OCI-LY3 (cell line): ENCODE measurements at regions not wholly inside any gene's neighbourhood (a gene's known extent, or its start where the extent isn't known, plus 50 kb on each side); places are given as distances from the start of the nearest gene placed in this dataset.

ENCODE experiments used
- H2AFZ ChIP-seq: fragments of 200-600, 300-600 bp; shearing (Covaris generic); 2 replicates; pipeline ENCODE4 v1.6.0; 2014; ENCODE audit warnings: antibody characterized with exemption, low read depth, low read length
- H3K27ac ChIP-seq: fragments of 200-600, 300-600 bp; sonication (generic); 2 replicates; pipeline ENCODE4 v1.5.1; 2014; ENCODE audit warnings: mild to moderate bottlenecking, low read length, moderate library complexity, mixed read lengths
- H3K27me3 ChIP-seq: fragments of 200-600, 300-600 bp; sonication (generic); 2 replicates; pipeline ENCODE4 v1.6.1; 2014; ENCODE audit warnings: low read depth, low read length, mixed read lengths
- H3K36me3 ChIP-seq: fragments of 200-600, 300-600 bp; sonication (generic); replicated peaks from 2 replicates; pipeline ENCODE3; 2014; ENCODE audit warnings: low read depth, low read length, mixed read lengths
- H3K4me1 ChIP-seq: fragments of 300-600, 200-600 bp; sonication (generic); 2 replicates; pipeline ENCODE4 v1.6.1; 2014; ENCODE audit warnings: low read length, mixed read lengths
- H3K4me2 ChIP-seq: fragments of 200-600, 300-600 bp; sonication (generic); 2 replicates; pipeline ENCODE4 v1.6.1; 2014; ENCODE audit warnings: low read length, mixed read lengths
- H3K4me3 ChIP-seq: fragments of 300-600, 200-600 bp; sonication (generic); 2 replicates; pipeline ENCODE4 v1.5.1; 2014; ENCODE audit warnings: antibody characterized with exemption, mild to moderate bottlenecking, low read length, moderate library complexity
- H3K79me2 ChIP-seq: fragments of 300-600, 200-600 bp; shearing (Covaris generic); 2 replicates; pipeline ENCODE4 v1.6.1; 2014; ENCODE audit warnings: mild to moderate bottlenecking, low read length, mixed read lengths
- H3K9ac ChIP-seq: fragments of 300-600, 200-600 bp; shearing (Covaris generic); 2 replicates; pipeline ENCODE4 v1.6.0; 2014; ENCODE audit warnings: mild to moderate bottlenecking, low read length, moderate library complexity
- H3K9me3 ChIP-seq: fragments of 200-600, 300-600 bp; shearing (Covaris generic); 2 replicates; pipeline ENCODE4 v1.6.1; 2014; ENCODE audit warnings: low read length, mixed read lengths; ENCODE audit not compliant: insufficient read depth
- H4K20me1 ChIP-seq: fragments of 200-600, 300-600 bp; sonication (generic); 2 replicates; pipeline ENCODE4 v1.6.1; 2016; ENCODE audit warnings: low read length, mixed read lengths; ENCODE audit not compliant: insufficient read depth
- CTCF ChIP-seq: fragments of 200-600, 300-600 bp; sonication (generic); IDR thresholded peaks from 2 replicates; pipeline ENCODE4 v1.5.1; 2014; ENCODE audit warnings: antibody characterized with exemption, low read length, low read depth
- EZH2phosphoT487 ChIP-seq: fragments of 200-600 bp; shearing (Covaris generic); IDR thresholded peaks from 2 replicates; pipeline ENCODE4 v1.6.1; 2018; ENCODE audit warnings: antibody characterized with exemption, mixed run types, low read depth

GRCh38 chr2:7357993-7358392 lies 440.8 kb downstream of the RNF144A start:
- Histone ChIP-seq H3K9ac (no peak overlapping the region), H3K4me3 (no peak overlapping the region), H2AFZ (no peak overlapping the region), H3K4me2 (no peak overlapping the region), H3K79me2 (no peaks in the 10 kb centered on the region), H3K9me3 (no peaks in the 10 kb centered on the region), H3K27me3 (peaks cover 19% of the 10 kb centered on the region; the same call in 1 of the 2 replicates), H4K20me1 (no peaks in the 10 kb centered on the region), H3K27ac (no peak overlapping the region), H3K36me3 (no peaks in the 10 kb centered on the region), H3K4me1 (peaks cover 3% of the 10 kb centered on the region; the same call in 1 of the 2 replicates)
- TF ChIP-seq EZH2phosphoT487 (no peak), CTCF (no peak)

- Histone ChIP-seq H3K36me3 (no peaks in the 10 kb centered on the region), H3K79me2 (no peaks in the 10 kb centered on the region), H3K9me3 (no peaks in the 10 kb centered on the region), H3K4me1 (peaks cover 3% of the 10 kb centered on the region; the same call in 1 of the 2 replicates), H3K27me3 (0 out of 2 replicates have a peak, but pooled peaks cover 16% of the 10 kb centered on the region), H3K4me2 (0 out of 2 replicates have a peak overlapping the region, but pooled peaks have one; percentile 2), H3K9ac (no peak overlapping the region), H3K4me3 (no peak overlapping the region), H2AFZ (no peak overlapping the region), H4K20me1 (no peaks in the 10 kb centered on the region), H3K27ac (no peak overlapping the region)
- no peak for TF ChIP-seq EZH2phosphoT487
- no peak for TF ChIP-seq CTCF
Measured at GRCh38 chr2:7358865-7359447, 441.7 kb downstream of the RNF144A start.

GRCh38 chr2:7363906-7364305 lies 446.7 kb downstream of the RNF144A start:
- TF ChIP-seq EZH2phosphoT487 = no peak
- peak; percentile 52 for TF ChIP-seq CTCF
- H3K27me3 ChIP-seq = 0 out of 2 replicates have a peak, but pooled peaks cover 16% of the 10 kb centered on the region
- H3K27ac ChIP-seq = no peak overlapping the region
- no peaks in the 10 kb centered on the region for H3K79me2 ChIP-seq
- peaks cover 2% of the 10 kb centered on the region; the same call in 1 of the 2 replicates for H3K4me1 ChIP-seq
- H3K4me2 ChIP-seq = no peak overlapping the region
- no peaks in the 10 kb centered on the region for H3K36me3 ChIP-seq
- H3K4me3 ChIP-seq = no peak overlapping the region
- H2AFZ ChIP-seq = no peak overlapping the region
- H3K9me3 ChIP-seq = 0 out of 2 replicates have a peak, but pooled peaks cover 4% of the 10 kb centered on the region
- H3K9ac ChIP-seq = no peak overlapping the region
- H4K20me1 ChIP-seq = no peaks in the 10 kb centered on the region

GRCh38 chr2:7368211-7368610 lies 451.0 kb downstream of the RNF144A start:
- Histone ChIP-seq H3K4me3 (no peak overlapping the region), H3K4me2 (no peak overlapping the region), H3K79me2 (no peaks in the 10 kb centered on the region), H3K27me3 (peaks cover 11% of the 10 kb centered on the region), H4K20me1 (no peaks in the 10 kb centered on the region), H3K36me3 (no peaks in the 10 kb centered on the region), H3K9ac (no peak overlapping the region), H3K27ac (no peak overlapping the region), H3K4me1 (no peaks in the 10 kb centered on the region), H2AFZ (no peak overlapping the region), H3K9me3 (0 out of 2 replicates have a peak, but pooled peaks cover 6% of the 10 kb centered on the region)
- TF ChIP-seq EZH2phosphoT487 (no peak), CTCF (no peak)
